GM12878 (cell line): ENCODE measurements at regions not wholly inside any gene's neighbourhood (a gene's known extent, or its start where the extent isn't known, plus 50 kb on each side); places are given as distances from the start of the nearest gene placed in this dataset.

ENCODE experiments used
- ATAC-seq: fragments of 200-7000 bp; cut with Tn5 transposase; 3 replicates; pipeline ENCODE4 v1.9.1; 2020; ENCODE audit warnings: mild to moderate bottlenecking, moderate library complexity
- BruUV-seq: library from RNA; stranded (reverse); fragments of 400-500 nt; replicated peaks from 2 replicates; lab custom pipeline; 2021; lab: Mats Ljungman, UMichigan
- CTCF ChIA-PET: fragments of 300-600 bp; sonication (Branson Sonifier 250); formaldehyde crosslinking; extraction: SDS; loops from one replicate; lab custom pipeline; 2021; ENCODE audit warnings: inconsistent platforms; lab: Yijun Ruan, JAX
- POLR2A ChIA-PET: fragments of 350-600 bp; formaldehyde crosslinking; extraction: SDS; loops from one replicate; lab custom pipeline; 2021; ENCODE audit warnings: inconsistent platforms; lab: Charles Lee
- RAD21 ChIA-PET: fragments of 300-600 bp; sonication (Branson Sonifier 250); formaldehyde crosslinking; loops from one replicate; lab custom pipeline; 2023; ENCODE audit warnings: antibody characterized with exemption; ENCODE audit not compliant: unreplicated experiment; lab: Charles Lee
- SMC1A ChIA-PET: fragments of 300-600 bp; sonication (Branson Sonifier 250); formaldehyde crosslinking; loops from one replicate; lab custom pipeline; 2023; ENCODE audit not compliant: unreplicated experiment, uncharacterized antibody; lab: Charles Lee
- DNase-seq: peaks from one replicate; pipeline ENCODE4 v3.0.0-alpha.2; 2011; ENCODE audit warnings: low read depth, low spot score
- FAIRE-seq: peaks from 3 replicates; lab custom pipeline; 2011; peaks lifted over from hg19 to GRCh38; lab: Jason Lieb, UNC
- H2AFZ ChIP-seq: 2 replicates; pipeline ENCODE4 v1.6.0; 2011; ENCODE audit warnings: low read depth, low read length, control low read depth; ENCODE audit not compliant: control insufficient read depth
- H3K27ac ChIP-seq: 2 replicates; pipeline ENCODE4 v1.5.1; 2011; ENCODE audit warnings: control low read depth; ENCODE audit not compliant: control insufficient read depth, insufficient read depth
- H3K27me3 ChIP-seq, 2 experiments: replicated peaks in 1 of 2; 2 replicates each; pipeline versions ENCODE4 v1.6.0 to v1.6.1; 2011; ENCODE audit warnings: low read length in 1 of 2; ENCODE audit not compliant: control insufficient read depth in 2 of 2, insufficient read depth in 2 of 2
- H3K36me3 ChIP-seq, 2 experiments: 2 replicates each; pipeline ENCODE4 v1.5.1; 2011; ENCODE audit warnings: low read length in 1 of 2; ENCODE audit not compliant: control insufficient read depth in 2 of 2, insufficient read depth in 2 of 2
- H3K4me1 ChIP-seq: 2 replicates; pipeline ENCODE4 v1.6.1; 2011; ENCODE audit warnings: mild to moderate bottlenecking, low read length, moderate library complexity, mixed read lengths; ENCODE audit not compliant: control insufficient read depth, insufficient read depth
- H3K4me2 ChIP-seq: 2 replicates; pipeline ENCODE4 v1.6.0; 2011; ENCODE audit warnings: control low read depth; ENCODE audit not compliant: control insufficient read depth, insufficient read depth
- H3K4me3 ChIP-seq: fragments of 200-600 bp; sonication (generic); 2 replicates; pipeline ENCODE4 v1.5.1; 2016
- H3K79me2 ChIP-seq: 2 replicates; pipeline ENCODE4 v1.6.0; 2011; ENCODE audit warnings: low read length; ENCODE audit not compliant: control insufficient read depth, insufficient read depth
- H3K9ac ChIP-seq: 2 replicates; pipeline ENCODE4 v1.8.0; 2011; ENCODE audit warnings: low read length, control low read depth, mixed read lengths; ENCODE audit not compliant: control insufficient read depth, insufficient read depth
- H3K9me3 ChIP-seq: replicated peaks from 3 replicates; pipeline ENCODE4 v1.5.1; 2011; ENCODE audit warnings: mild to moderate bottlenecking, low read length; ENCODE audit not compliant: control insufficient read depth, insufficient read depth
- H4K20me1 ChIP-seq: 2 replicates; pipeline ENCODE4 v1.6.0; 2011; ENCODE audit not compliant: control insufficient read depth, insufficient read depth
- BHLHE40 ChIP-seq, 2 experiments: fragments of 450-650 bp in 1 of 2; IDR thresholded peaks; 2 replicates each; pipeline ENCODE4 v1.6.1; 2011 to 2017; ENCODE audit warnings: low read depth in 2 of 2, borderline replicate concordance in 1 of 2, improper control_type of control experiment in 1 of 2, low read length in 1 of 2, mild to moderate bottlenecking in 1 of 2
- DPF2 ChIP-seq: fragments of 450-650 bp; IDR thresholded peaks from 2 replicates; pipeline ENCODE4 v1.6.1; 2017; ENCODE audit warnings: mild to moderate bottlenecking
- ETV6 ChIP-seq, 2 experiments: fragments of 450-650 bp in 1 of 2; IDR thresholded peaks in 1 of 2; conservative IDR thresholded peaks in 1 of 2; 2 replicates each; pipeline ENCODE4 v1.6.1; 2014; ENCODE audit warnings: antibody characterized with exemption in 1 of 2, borderline replicate concordance in 1 of 2, low read depth in 1 of 2, mild to moderate bottlenecking in 1 of 2, moderate library complexity in 1 of 2
- IKZF1 ChIP-seq: fragments of 450-650 bp; conservative IDR thresholded peaks from 2 replicates; pipeline ENCODE4 v1.6.1; 2017; ENCODE audit warnings: antibody characterized with exemption, mild to moderate bottlenecking
- IKZF2 ChIP-seq, 2 experiments: fragments of 450-650 bp; IDR thresholded peaks; 2 replicates each; pipeline ENCODE4 v1.6.1; 2017; ENCODE audit warnings: mild to moderate bottlenecking in 2 of 2, moderate library complexity in 2 of 2
- MEF2A ChIP-seq: IDR thresholded peaks from 2 replicates; pipeline ENCODE4 v1.6.1; 2011; ENCODE audit warnings: low read depth, mild to moderate bottlenecking, low read length, moderate library complexity; ENCODE audit not compliant: insufficient read depth
- NFXL1 ChIP-seq: fragments of 450-650 bp; IDR thresholded peaks from 2 replicates; pipeline ENCODE4 v1.6.1; 2017; ENCODE audit warnings: antibody characterized with exemption, mild to moderate bottlenecking, borderline replicate concordance
- NR2C2 ChIP-seq: IDR thresholded peaks from 2 replicates; pipeline ENCODE4 v1.6.1; 2011; ENCODE audit warnings: borderline replicate concordance, low read depth; ENCODE audit not compliant: control insufficient read depth, insufficient read length
- NR2F1 ChIP-seq: fragments of 450-650 bp; conservative IDR thresholded peaks from 2 replicates; pipeline ENCODE4 v1.6.1; 2017; ENCODE audit warnings: mild to moderate bottlenecking
- PML ChIP-seq: IDR thresholded peaks from 2 replicates; pipeline ENCODE4 v1.6.1; 2012; ENCODE audit warnings: low read length, inconsistent platforms
- POLR2AphosphoS2 ChIP-seq: IDR thresholded peaks from 2 replicates; pipeline ENCODE4 v1.6.1; 2011; ENCODE audit warnings: low read depth, mild to moderate bottlenecking, low read length, improper control_type of control experiment, moderate library complexity
- RFX5 ChIP-seq: IDR thresholded peaks from 2 replicates; pipeline ENCODE4 v1.6.1; 2011; ENCODE audit warnings: low read depth, low read length, improper control_type of control experiment
- TAF1 ChIP-seq: IDR thresholded peaks from 2 replicates; pipeline ENCODE4 v1.6.1; 2011; ENCODE audit warnings: mild to moderate bottlenecking, low read depth, low read length, borderline replicate concordance
- TCF12 ChIP-seq: IDR thresholded peaks from 2 replicates; pipeline ENCODE4 v1.6.1; 2011; ENCODE audit warnings: low read depth, mild to moderate bottlenecking, low read length
- ZNF24 ChIP-seq: fragments of 450-650 bp; IDR thresholded peaks from 2 replicates; pipeline ENCODE4 v1.6.1; 2017; ENCODE audit warnings: antibody characterized with exemption, mild to moderate bottlenecking
- ZNF384 ChIP-seq: IDR thresholded peaks from 2 replicates; pipeline ENCODE4 v1.6.1; 2012; ENCODE audit warnings: low read depth, mild to moderate bottlenecking, low read length, improper control_type of control experiment, borderline replicate concordance
- WGBS: methylation state at CpG from one replicate; pipeline ENCODE4 v1.1.6; 2016; ENCODE audit warnings: low lambda C conversion rate; ENCODE audit not compliant: insufficient replicate concordance, insufficient coverage; ENCODE audit errors: missing lambda C conversion rate; 5-methylcytosine and 5-hydroxymethylcytosine counted together
- in situ Hi-C: fragments of 300-500 bp; cut with MboI; formaldehyde crosslinking; loops from 9 replicates; pipeline ENCODE4 v1.14.3; 2018; ENCODE audit warnings: mixed read lengths
- intact Hi-C: fragments of 100-400 bp; cut with micrococcal nuclease; formaldehyde crosslinking; loops from one replicate; pipeline ENCODE4 v1.14.2; 2022; ENCODE audit not compliant: unreplicated experiment
- TF ChIP-seq, protein P1 (sequence below): IDR thresholded peaks from 2 replicates; pipeline ENCODE4 v1.6.1; 2012; ENCODE audit warnings: low read depth, low read length, improper control_type of control experiment
- TF ChIP-seq, protein P2 (sequence below): IDR thresholded peaks from 2 replicates; pipeline ENCODE4 v1.6.1; 2011; ENCODE audit warnings: borderline replicate concordance, low read depth, mild to moderate bottlenecking, moderate library complexity, low read length; ENCODE audit not compliant: insufficient read depth, poor library complexity, severe bottlenecking
- TF ChIP-seq, protein P3 (sequence below): IDR thresholded peaks from 2 replicates; pipeline ENCODE4 v1.6.1; 2011; ENCODE audit warnings: low read depth, low read length, improper control_type of control experiment, borderline replicate concordance

DNA sequence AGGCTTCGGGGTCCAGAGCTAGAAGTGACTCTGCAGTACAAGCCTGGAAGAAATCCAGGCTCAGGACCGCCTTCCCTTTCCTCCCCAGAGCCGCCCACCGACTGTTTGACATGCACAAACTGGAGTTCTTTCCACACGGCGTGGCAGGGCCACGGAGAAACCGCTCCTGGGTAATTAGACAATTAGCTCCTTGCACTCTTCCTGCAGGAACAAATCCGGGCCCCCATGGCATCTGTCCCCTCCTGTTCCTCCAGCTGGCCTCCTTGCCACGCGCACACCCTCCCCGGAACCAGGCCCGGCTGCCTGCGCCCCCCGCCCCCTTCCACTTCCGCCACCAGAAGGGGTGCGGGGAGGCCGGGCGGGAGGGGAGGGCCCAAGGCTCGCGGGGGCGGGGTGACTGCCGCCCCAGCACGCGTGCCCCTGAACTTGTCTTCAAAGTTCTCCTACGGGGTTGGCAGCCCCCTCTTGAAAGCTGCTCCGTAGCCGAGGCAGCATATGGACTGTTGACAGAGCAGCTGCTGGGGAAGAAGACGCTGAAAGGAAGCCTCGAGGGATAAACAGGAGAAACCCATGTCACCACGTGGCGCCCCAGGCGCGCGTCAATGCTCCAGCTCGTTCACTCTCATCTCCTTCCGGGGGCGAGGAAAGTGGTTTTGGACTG is 74.3 kb downstream of the SEC61B start:
- no peak for DNase-seq
- Histone ChIP-seq H3K27me3 (no peaks in the 10 kb centered on the region), H3K79me2 (no peaks in the 10 kb centered on the region), H3K9ac (no peak overlapping the region), H3K9me3 (no peaks in the 10 kb centered on the region), H3K4me1 (no peaks in the 10 kb centered on the region), H3K4me2 (no peak overlapping the region; the same call in 1 of the 2 replicates), H3K4me3 (no peak overlapping the region), H2AFZ (peak overlapping the region; percentile 61), H4K20me1 (no peaks in the 10 kb centered on the region), H3K36me3 (no peaks in the 10 kb centered on the region), H3K27ac (no peak overlapping the region)
- 71% methylated on average over 28 of the region's 38 CpGs for WGBS
- ChIA-PET CTCF (interaction anchor here (0.7 to 2.8 kb wide), 6 partner anchors 28 to 133 kb away, joined by 3 to 12 read pairs (median 3); no protein-coding TSS in a partner anchor), RAD21 (interaction anchor here (1.2 to 2.2 kb wide), 4 partner anchors 62 to 217 kb away, joined by 5 to 10 read pairs (median 7); no protein-coding TSS in a partner anchor), POLR2A (interaction anchor here (0.5 to 0.7 kb wide), 3 partner anchors 69 to 514 kb away, joined by 4 to 6 read pairs (median 5); no protein-coding TSS in a partner anchor), SMC1A (interaction anchor here (0.6 to 2.9 kb wide), 13 partner anchors 14 to 715 kb away, joined by 3 to 11 read pairs (median 3); no protein-coding TSS in a partner anchor)
- in situ Hi-C loops (no loop called here), intact Hi-C loops (loop anchor here (5.0 kb wide), 1 partner anchor 521 kb away; no protein-coding TSS in a partner anchor)
- ATAC-seq, result peak; percentile 76
- peak; percentile 23 for FAIRE-seq
- no TSS peak for BruUV-seq
- TF ChIP-seq ETV6 (conservative IDR thresholded peaks at IDR 0.05 in 1 of 2, IDR thresholded peaks at IDR 0.05 in 1 of 2; ENCODE audit: borderline replicate concordance in 1 of 2, low read depth in 1 of 2) (no peak), ZNF24 (no peak), TAF1 (no peak), IKZF1 (no peak), RFX5 (no peak), DPF2 (no peak), MEF2A (no peak), ZNF384 (no peak), PML (no peak), IKZF2 (IDR thresholded peaks at IDR 0.05) (no peak), BHLHE40 (IDR thresholded peaks at IDR 0.05; ENCODE audit: borderline replicate concordance in 1 of 2, low read depth in 2 of 2, low read length in 1 of 2) (peak in 1 of 2 experiments; percentile 45; a peak in 1 of 4 replicates), NR2C2 (no peak), TCF12 (0 out of 2 replicates have a peak, but pooled peaks have one; percentile 40), NFXL1 (no peak), NR2F1 (no peak), POLR2AphosphoS2 (no peak)
- TF ChIP-seq, protein P1, sequence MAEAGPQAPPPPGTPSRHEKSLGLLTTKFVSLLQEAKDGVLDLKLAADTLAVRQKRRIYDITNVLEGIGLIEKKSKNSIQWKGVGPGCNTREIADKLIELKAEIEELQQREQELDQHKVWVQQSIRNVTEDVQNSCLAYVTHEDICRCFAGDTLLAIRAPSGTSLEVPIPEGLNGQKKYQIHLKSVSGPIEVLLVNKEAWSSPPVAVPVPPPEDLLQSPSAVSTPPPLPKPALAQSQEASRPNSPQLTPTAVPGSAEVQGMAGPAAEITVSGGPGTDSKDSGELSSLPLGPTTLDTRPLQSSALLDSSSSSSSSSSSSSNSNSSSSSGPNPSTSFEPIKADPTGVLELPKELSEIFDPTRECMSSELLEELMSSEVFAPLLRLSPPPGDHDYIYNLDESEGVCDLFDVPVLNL, result no peak
- TF ChIP-seq, protein P2, sequence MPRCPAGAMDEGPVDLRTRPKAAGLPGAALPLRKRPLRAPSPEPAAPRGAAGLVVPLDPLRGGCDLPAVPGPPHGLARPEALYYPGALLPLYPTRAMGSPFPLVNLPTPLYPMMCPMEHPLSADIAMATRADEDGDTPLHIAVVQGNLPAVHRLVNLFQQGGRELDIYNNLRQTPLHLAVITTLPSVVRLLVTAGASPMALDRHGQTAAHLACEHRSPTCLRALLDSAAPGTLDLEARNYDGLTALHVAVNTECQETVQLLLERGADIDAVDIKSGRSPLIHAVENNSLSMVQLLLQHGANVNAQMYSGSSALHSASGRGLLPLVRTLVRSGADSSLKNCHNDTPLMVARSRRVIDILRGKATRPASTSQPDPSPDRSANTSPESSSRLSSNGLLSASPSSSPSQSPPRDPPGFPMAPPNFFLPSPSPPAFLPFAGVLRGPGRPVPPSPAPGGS, result no peak
- TF ChIP-seq, protein P3, sequence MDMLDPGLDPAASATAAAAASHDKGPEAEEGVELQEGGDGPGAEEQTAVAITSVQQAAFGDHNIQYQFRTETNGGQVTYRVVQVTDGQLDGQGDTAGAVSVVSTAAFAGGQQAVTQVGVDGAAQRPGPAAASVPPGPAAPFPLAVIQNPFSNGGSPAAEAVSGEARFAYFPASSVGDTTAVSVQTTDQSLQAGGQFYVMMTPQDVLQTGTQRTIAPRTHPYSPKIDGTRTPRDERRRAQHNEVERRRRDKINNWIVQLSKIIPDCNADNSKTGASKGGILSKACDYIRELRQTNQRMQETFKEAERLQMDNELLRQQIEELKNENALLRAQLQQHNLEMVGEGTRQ, result no peak; the same call in 1 of the 2 replicates
